DMS 273 treated with DMSO at 0.1 percent for 48 hours (cell line): ENCODE measurements at regions not wholly inside any gene's neighbourhood (a gene's known extent, or its start where the extent isn't known, plus 50 kb on each side); places are given as distances from the start of the nearest gene placed in this dataset.

Experiments
- DNase-seq: peaks from one replicate; lab custom pipeline; 2025; lab: John Stamatoyannopoulos, UW

DNA sequence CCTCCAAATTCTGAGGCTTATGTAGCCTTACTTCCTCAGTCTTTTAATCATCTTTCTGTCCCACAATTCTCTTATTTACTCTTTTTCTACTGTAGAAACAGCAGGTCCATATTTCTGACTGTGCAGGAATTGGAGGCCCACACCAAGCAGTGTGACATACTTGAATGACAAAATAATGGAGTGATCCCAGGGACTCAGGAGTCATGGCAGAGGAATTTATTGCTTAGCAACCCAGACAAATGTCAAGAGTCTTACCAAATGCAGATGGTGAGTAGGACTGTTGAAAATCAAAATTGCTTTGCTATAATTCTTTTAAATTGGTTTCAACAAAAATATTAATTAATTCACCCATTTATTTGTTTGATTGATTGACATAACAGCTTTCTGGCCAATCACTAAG, 59.9 kb downstream of the HTR1B start:
- no peak for DNase-seq

- DNase-seq: no peak
Measured at GRCh38 chr6:77401231-77401630, 62.1 kb downstream of the HTR1B start.

DNA sequence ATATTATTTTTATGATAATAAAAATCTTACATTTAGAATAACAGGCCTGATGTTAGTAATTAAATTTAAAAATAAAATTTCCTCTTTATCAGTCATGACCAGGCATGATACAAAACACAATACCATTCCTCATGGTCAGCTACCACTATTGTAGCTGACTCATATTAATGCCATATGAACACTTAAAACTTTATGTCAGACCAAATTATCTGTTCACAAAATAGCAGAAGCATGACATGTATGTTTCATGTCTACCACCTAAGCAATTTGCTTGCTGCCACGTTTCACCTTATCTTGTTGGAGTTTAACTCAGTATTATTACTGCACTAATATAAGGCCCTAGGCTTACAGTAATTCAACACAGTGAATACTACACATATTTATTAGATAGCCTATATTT, 65.7 kb downstream of the HTR1B start:
- no peak for DNase-seq

GRCh38 chr6:77389402-77389801, 73.9 kb downstream of the HTR1B start:
- DNase-seq: no peak

- DNase-seq: no peak
Measured at GRCh38 chr6:77383026-77383425, 80.3 kb downstream of the HTR1B start.

DNA sequence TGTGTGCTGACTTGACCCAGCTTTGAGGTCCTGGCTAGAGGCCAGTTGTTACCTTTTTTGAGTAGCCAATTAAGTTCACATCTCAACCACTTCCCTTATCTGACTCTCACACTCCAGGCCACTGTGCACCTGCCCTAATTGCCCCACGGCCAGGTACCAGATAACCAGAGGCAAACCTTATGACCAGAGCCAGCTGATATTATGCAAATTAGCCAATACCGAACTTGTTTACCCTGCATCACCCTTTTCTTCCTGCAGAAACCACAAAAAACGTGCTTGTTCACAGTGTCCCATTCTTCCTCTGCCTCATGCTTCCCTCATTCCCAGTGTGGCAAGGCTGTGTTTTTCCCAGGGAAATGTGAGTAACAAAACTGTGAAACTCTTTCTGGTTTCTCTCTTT, 89.3 kb downstream of the HTR1B start:
- DNase-seq: no peak

DNA sequence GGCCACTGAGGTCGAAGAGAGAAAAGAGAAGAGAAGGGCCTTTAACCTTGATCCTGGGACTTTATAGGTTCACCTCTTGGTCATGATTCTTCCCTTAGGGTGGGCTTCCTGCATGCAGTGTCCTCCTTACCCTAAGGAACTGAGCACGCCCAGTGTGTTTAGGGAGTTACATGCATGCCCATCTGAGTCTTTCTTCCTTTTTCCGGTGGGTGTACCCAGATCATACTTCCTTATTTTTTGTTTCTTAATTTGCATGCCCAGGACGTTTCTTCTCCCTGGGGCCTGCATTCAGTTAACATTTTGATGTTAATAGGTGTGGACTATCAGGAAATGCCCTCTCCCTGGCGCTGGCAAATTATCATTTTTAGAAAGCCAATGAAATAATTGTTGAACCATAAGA, 91.5 kb downstream of the HTR1B start:
- no peak for DNase-seq

DNA sequence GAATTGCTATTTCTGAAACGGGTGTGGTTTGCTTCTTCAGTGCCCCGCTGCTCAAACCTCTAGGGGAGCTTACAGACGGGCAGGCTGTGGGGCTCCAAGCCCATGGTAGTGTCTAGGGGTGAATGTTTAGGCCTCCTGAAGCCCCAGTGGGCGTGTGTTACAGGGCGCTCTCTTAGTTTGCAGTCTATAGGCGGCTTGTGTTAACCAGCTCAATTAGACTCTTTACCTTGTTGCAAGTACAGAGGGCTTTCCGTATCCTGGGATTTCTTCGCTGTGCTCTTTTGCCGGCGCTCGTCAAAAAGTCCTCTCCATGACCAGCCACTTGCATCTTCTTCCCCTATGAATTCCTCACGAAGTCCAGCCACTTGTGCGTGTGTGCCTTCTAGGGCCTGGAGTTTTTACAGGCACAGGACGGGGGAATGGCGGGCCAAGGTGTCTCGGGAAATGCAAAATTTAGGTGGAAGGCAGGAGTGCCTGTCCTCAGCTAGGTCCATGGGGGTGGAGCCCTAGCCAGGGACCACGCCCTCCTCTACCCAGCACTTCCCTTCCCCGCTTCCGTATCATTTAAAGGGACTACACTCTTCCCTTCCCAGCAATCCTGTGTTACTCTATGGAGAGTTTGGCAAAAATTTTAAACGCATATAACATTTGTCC, 94.5 kb downstream of the HTR1B start:
- DNase-seq: no peak

DNA sequence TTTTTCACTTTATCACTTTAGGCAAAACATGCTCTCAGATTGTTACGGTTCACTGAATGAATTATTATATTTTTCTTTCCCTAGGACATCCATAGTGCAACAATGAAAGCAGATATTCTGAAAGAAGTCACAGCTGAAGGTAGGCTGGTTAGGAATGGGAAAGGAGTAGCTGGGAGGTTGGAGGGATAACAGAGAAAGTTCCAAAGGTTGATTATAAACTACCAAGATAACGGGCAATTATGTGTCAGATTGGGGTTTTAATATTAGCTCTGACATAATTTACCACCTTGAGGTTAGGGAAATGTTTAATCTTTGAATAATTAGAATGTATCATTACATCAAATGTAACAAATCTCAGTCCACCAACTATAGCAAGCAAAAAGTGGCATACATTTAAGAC, 96.5 kb downstream of the HTR1B start:
- no peak for DNase-seq

- no peak for DNase-seq
Measured at GRCh38 chr6:77363702-77364101, 99.6 kb downstream of the HTR1B start.

- DNase-seq: no peak
Measured at GRCh38 chr6:77362055-77362454, 101.2 kb downstream of the HTR1B start.

- DNase-seq: no peak
Measured at GRCh38 chr6:77361018-77361417, 102.3 kb downstream of the HTR1B start.

DNA sequence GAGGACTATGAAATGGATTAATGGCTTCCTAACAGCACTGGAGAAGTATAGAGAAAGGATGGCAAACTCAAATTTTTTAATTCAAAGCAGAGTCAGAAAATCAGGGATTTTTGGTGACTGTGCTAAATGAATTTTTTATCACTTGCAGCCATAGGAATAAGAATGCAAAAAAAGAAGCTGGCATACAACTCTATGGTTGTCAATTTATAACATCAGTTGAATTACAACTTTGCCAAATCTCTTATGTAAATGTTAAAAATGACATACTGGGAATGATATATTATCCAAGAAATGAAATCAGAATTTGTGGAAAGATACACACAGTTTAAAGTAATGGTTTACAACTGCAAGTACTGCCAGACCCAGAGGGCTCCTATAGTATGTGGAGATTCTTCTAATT, 106.5 kb downstream of the HTR1B start:
- DNase-seq: no peak

DNA sequence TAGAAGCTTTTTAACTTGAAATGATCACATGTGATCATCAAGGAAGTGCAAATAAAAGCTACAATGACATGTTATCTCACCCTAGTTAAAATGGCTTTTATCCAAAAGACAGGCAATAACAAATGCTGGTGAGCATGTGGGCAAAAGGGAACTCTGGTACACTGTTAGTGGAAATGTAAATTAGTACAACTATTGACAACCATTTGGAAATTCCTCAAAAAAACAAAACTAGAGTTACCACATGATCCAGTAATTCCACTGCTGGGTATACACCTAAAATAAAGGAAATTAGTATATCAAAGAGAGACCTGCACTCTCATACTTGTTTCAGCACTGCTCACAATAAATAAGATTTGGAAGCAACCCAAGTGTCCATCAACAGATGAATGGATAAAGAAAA, 108.7 kb downstream of the HTR1B start:
- DNase-seq: no peak

DNA sequence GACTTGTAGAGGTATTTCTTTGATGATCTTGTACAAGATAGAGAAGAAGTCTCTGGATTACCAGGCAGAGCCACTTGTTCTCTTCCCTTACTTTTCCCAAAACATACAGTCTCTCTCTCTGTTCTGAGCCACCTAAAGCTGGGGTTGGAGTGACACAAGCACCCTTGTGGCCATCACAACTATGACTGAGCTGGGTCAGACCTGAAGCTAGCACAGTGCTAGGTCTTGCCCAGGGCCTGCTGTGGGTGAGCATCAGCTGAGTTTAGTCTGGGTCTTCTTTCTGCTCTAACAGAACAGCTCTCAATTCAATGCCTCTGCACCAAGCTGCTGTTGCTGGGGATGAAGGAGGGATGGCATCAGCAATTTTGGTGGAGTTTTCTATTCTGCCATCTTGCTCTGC, 110.2 kb downstream of the HTR1B start:
- DNase-seq: no peak

GRCh38 chr6:77341058-77341986, 122.0 kb downstream of the HTR1B start:
- no peak for DNase-seq

GRCh38 chr6:77340331-77340730, 123.0 kb downstream of the HTR1B start:
- no peak for DNase-seq

DNA sequence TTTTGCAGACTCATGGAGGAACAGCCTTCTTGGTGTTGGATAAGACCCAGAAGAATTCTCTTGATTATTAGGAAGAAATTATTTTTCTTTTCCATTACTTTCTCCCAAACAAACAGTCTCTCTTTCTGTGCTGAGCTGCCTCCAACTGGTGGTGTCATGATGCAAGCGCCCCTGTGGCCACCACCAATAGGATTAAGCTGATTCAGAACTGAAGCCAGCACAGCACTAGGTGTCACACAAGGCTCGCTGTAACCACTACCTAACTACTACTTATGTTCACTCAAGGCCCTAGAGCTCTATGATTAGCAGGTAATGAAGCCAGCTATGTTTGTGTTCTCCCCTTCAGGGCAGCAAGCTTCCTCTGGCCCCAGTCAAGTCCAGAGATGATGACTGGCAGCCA, 123.4 kb downstream of the HTR1B start:
- DNase-seq: no peak

GRCh38 chr6:77337392-77337791, 125.9 kb downstream of the HTR1B start:
- no peak for DNase-seq

GRCh38 chr6:77334093-77334492, 129.2 kb downstream of the HTR1B start:
- DNase-seq: no peak

DNA sequence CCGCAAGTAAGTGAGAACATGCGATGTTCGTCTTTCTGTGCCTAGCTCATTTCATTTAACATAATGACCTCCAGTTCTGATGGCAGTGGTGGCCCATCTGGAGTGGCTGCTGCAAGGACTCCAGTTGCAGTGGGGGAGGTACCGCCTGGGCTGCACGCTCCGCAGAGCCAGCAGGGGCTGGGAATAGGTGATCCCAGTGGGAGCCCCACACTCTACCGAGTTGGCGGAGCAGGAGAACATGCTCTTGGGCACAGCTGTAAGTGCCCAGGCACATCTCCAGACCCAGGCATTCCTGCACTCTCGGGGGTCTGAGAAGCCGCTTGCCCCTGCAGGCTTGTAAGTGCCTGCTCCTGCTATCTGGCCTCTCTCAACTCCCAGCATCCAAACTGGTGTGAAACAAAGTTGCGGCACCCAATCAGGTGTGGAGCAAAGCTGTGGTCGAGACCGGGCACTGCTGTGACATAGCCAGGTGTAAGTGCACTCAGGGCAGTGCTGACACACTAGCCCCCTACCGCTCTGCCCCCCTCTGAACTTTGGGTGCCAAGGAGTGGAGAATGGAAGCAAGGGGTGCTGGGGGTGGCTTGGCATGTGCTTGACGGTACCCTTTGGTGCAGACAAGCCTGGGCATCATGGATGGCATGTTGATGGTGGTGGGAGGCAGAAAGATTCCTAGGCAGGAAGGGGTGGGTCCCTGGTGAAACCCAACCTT, 130.2 kb downstream of the HTR1B start:
- DNase-seq: no peak

- no peak for DNase-seq
Measured at GRCh38 chr6:77326711-77327110, 136.6 kb downstream of the HTR1B start.

DNA sequence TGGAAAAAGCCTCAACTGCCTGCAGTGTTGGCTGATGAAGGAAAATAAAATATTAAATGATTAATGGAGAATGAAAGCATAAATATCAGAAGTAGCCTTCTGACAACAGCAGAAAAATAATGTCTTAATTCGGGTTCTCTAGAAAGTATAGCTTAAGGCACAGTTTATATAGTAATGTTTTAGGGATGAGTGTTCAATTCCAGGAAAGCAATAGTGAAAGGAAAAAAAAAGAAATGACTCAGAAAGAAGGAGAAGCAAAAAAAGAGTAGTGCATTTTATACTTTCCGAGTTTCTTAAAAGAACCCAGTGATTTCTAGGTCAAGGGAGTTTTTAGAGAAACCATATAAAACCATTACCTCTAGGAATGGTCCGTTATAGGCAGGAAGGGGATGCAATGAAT, 137.3 kb downstream of the HTR1B start:
- DNase-seq: no peak
